ENCODE measurements at regions not wholly inside any gene's neighbourhood (a gene's known extent, or its start where the extent isn't known, plus 50 kb on each side); places are given as distances from the start of the nearest gene placed in this dataset.

- no peak for TF ChIP-seq POLR2AphosphoS5 (IDR thresholded peaks at IDR 0.05)
- TF ChIP-seq CTCF (IDR thresholded peaks at IDR 0.05 in 8 of 11, conservative IDR thresholded peaks at IDR 0.05 in 3 of 11), result no peak
Observed at GRCh38 chr2:144328938-144329337, 191.0 kb downstream of the ZEB2 start.

All from spleen (tissue), 7 donors.